T-helper 2 cell treated with Interferon-gamma antibody and Interleukin-4, amounts not matched to agents 100 ng/mL and 5 ng/mL, for 36 hours (primary cell): ENCODE measurements at regions not wholly inside any gene's neighbourhood (a gene's known extent, or its start where the extent isn't known, plus 50 kb on each side); places are given as distances from the start of the nearest gene placed in this dataset.

Experiments
- intact Hi-C: fragments of 100-400 bp; cut with micrococcal nuclease; formaldehyde crosslinking; loops from one replicate; pipeline ENCODE4 v1.15.1; 2023

DNA sequence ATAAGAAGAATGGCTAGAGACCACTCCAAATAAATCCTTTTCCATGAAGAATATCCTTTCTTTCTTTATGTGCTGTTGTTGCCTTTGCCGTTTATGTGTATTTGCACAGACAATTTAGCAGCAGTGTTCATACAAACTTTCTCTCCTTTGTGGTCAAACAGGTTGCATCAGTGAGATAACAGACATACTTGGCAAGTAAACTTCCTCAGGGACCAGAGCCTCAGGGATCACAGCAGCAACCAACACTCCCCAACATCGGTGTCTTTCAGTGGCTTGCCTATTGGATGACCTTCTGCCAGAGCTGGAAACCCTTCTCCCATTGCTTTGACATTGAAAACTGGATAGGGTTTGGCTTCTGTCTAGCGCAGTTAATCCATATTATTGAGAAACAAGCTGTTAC is 252.2 kb downstream of the BTG1 start:
- intact Hi-C loops, result no loop called here

DNA sequence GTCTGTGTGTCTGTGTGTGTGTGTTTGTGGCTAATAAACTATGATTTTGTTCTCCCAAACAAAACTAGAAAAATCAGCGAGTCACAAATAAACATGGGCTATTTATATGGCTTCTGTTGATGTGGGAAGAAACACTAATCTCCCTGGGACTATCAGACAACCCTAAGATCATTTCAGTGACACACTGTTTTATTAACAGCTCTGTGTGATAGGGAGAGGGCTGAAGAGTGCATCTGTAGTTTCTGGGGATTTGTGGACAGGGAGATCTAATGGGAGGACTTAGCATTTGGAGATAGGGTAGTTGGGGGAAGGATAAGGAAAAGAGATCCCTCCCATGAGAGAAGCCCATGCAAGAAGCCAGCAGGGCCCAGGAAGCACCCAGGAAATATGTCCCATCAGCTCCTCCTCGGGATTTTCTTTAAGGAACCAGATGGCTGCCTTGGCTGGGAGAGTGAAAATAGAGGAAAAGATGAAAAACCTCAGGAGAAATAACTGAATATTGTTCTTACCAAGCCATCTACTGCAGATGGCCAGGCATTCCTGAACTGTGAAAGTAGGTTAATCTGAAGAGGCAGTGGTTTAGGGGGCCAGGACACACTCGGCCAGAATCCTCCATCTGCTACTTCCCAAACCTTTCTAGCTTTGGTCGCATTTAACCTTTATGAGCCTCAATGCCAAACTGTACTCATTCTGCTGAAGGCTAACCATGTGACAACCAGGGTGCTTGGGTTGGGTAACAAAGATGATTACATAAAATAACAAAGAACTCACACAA is 253.4 kb downstream of the BTG1 start:
- intact Hi-C loops, result no loop called here

DNA sequence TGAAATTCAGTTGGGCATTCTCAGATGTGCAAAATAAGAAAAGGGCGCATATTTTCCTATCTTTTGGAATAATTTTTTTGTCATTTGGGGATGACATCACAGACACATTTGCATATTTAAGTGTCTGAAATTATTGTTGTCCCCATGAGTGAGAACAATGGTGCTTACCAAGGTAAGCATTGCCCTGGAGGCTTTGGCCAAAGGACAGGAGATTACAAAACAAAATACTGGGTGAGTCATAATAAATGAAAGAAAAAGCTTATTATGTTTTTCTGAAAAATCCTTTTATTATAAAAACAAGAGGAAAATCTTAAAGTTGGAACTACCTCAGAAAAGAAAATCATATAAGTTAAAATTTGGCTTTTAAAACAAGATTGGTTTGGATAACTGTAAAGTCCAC is 254.9 kb downstream of the BTG1 start:
- intact Hi-C loops, result no loop called here

DNA sequence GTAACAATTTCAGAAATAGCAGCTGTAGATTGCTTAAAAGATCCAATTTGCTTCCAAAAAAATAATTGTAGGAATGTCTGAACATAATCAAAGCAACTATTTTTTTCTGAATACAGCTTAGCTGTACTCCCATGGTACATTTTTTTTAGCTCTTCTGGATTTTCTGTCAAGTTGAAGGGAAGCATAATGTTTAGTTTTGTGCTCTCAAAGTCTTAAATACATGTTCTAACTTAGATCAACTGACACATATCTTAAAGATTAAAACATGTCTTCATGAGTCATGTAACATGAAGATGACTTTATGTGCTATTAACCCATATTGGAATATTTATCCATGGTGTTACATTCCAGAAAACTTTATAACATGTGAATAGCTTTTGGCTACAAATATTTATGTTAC is 255.7 kb downstream of the BTG1 start:
- intact Hi-C loops, result no loop called here

DNA sequence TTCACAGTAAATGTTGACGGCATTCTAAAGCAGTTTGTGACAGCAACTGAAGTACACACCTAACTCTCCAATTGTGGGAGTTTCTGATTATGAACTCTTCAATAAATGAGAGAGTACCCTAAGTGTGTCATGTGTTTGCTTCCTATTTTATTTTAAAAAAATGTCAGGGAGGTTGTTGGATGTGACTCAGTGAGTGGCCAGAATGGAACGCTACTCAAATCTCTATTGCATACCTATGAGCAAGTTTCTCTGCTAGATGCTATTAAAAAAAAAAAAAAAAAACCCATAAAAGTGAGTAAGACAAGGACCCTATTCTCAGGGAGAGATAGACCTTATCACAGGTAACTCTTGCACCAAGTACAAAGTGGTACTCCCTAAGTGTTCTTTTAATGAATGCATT is 256.6 kb downstream of the BTG1 start:
- intact Hi-C loops, result no loop called here

DNA sequence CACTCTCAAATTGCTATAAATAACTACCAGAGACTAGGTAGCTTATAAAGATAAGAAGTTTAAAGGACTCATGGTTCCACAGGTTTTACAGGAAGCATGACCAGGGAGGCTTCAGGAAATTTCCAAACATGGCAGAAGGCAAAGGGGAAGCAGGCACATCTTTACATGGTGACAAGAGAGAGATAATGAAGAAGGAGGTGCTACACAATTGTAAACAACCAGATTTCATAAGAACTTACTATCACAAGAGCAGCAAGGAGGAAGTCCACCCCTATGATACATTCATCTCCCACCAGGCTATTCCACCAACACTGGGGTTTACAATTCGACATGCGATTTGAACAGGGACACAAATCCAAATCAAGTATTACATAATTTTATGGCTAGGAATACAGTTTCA is 257.7 kb downstream of the BTG1 start:
- intact Hi-C loops, result no loop called here

DNA sequence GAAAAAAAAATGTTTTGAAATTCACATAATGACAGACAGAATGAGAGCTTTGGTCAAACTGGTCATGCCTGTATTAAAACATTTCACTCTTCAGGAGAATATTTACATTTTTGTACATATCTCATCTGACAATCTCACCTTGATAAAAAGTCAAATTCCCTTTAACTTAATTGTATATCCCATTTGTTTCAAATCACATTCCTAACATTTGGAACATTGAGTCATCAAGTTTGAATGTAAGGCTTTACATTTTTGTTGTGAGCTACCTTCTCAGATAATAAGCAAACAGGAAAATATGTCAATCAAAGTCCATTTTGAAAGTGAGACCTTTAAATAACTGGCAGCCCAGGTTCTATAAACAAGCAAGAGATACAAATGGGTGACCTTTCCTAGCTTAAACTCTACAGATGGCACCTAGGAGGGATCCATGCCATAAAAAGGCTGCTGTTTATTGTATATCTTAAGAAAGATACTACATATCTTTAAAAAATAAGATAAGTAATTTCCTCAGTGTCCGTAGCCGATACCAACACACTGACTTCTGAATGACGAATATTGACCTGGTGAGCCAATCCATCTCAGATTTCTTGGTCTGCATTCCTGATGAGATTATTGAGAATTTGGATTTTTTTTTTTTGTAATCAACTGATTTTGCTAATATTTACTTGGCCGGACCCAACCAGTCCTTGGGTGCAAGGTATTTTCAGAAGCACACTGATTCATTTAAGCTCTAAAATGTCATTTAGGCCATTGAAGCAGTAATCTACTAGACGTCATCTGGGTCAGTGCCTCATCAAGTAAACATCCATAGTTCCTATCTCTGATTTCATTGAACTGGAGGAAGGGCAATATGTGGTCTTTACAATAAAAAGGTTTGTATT is 259.6 kb downstream of the BTG1 start:
- intact Hi-C loops, result no loop called here

DNA sequence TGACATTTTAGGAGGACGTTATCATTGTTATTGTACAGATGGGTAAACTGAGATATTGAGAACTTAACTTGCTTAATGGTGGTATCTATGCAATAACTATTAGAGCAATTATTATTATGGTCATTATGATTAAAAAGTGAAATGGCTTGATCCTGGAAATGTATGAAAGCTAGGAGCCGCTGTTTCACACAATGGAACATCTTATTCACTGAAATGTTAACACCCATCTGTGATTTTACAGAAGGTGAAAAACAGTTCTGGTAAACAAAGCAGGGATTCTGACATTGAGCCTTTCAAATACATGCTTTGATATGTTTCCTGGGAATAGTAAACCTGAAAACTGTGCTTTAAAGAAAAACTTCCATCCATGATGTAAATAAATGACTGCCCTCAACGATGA is 261.4 kb downstream of the BTG1 start:
- intact Hi-C loops, result no loop called here

DNA sequence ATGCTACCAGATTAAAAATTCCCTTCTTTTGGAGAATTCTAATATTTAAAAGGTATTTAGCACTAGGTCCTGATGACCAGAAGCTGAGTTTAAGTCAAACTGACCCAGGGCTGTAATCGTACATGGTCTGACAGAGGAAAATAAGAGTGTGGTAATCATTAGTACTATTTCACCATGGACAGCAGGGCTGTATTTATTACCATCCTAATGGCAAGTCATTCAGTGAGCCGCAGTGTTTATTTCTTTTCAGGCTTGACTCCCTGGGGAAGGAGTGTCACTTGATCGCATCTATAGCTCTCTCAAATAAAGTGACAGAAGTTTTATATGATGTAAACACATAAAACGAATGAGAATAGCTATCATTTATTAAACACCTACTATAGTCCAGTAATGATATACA is 261.8 kb downstream of the BTG1 start:
- intact Hi-C loops, result no loop called here

DNA sequence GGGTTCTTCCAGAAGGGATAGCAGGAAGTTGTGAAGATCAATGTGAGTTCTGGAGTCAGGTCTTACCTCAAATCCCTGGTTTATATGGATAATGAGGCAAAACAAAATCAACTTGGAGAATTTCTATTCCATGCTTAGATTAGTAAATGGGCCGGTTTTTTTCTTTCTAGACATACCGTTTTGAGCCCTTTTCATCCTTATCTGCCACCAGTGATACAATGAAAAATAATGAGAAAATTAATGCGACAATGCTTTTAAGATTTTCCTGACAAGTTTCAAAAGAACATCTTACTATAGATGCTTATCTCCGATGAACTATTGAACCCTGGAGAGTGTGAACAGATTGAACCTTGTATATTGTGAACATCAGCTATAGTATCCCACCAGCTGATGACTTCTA is 262.7 kb downstream of the BTG1 start:
- intact Hi-C loops, result no loop called here

DNA sequence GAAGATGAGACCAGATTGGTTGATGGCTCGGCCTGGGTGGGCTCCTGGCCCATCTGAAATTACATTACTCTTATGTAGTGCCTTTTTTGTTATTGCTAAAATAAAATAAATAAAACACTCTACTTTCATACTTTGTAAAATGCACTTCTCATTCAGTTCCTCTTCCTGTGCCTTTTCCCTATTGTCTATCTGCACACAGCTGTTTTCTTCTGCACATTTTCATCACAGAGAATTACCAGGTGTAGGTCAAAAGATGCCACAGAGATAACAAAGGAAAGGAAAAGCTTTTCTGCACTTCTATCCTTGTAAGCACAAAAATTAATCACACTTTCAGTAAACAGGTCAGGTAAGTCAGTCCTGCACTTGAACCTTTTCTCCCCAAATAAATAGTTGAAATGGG is 265.1 kb downstream of the BTG1 start:
- intact Hi-C loops, result no loop called here

DNA sequence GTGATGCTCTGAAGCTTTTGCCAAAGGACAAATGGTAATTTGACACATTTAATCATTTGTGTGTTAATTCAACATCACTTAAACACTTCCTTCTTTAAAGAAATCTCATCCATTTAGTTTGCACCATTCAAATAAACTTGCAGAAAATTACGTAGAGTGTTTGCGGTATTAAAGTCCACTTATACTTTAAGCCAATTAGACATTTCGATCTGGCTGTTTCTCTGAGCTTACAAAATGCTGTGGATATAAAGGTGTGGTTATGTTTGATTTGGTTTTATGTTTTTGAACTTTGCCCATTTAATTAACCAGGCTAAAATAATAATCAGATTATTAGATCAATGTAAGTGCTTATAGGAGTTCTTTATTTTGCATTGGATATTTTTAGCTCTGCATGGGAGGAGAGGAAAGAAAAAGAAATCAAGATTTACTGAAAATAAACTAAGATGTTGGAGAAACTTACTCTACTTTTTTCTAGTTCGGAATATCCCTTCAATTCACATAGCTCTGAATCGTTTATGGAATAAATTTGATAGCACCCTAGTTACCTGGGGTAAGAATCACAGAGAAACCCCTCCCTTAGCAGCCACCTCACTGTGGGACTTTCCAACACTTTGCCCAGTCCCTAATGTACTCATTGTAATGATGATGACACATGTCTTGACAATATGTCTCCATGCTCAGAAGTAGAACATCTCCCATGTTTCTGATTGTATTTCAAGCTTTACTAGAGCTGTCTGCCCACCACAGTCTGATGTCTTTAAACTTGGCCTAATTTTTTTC is 268.0 kb downstream of the BTG1 start:
- intact Hi-C loops, result loop anchor here (1.0 to 5.0 kb wide), 6 partner anchors 100 to 715 kb away; partner anchors contain the start of gene BTG1

DNA sequence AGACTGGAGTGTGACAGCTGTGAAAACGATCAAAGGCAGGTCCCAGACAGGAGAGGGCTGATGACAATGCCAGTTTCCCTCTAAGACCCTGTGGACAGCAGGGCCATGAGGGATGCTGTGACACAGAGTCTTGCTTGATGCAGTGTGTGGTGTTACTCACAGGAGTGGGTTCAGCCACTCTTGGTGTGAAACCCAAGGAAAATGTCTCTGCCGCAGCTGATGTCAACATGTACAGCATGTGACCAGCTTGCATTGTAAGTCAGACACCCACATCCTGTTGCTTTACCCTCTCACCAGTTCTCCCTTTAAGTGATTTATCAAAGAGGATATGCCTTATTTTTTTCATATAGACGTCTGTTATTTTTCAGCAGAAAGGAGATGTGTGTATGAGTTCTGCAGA is 268.6 kb downstream of the BTG1 start:
- intact Hi-C loops, result loop anchor here (1.0 to 5.0 kb wide), 6 partner anchors 100 to 715 kb away; partner anchors contain the start of gene BTG1

DNA sequence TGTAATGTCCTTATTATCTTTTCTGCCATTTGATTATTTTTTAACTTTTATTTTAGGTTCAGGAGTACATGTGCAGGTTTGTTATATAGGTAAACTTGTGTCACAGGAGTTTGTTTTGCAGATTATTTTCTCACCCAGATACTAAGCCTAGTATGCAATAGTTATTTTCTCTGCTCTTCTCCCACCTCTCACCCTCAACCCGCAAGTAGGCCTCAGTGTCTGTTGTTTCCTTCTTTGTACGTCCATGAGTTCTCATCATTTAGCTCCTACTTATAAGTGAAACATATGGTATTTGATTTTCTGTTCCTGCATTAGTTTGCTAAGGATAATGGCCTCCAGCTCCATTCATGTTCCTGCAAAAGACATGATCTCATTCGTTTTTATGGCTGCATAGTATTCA is 270.0 kb downstream of the BTG1 start:
- intact Hi-C loops, result loop anchor here (2.0 to 5.0 kb wide), 5 partner anchors 98 to 717 kb away; partner anchors contain the start of gene BTG1

DNA sequence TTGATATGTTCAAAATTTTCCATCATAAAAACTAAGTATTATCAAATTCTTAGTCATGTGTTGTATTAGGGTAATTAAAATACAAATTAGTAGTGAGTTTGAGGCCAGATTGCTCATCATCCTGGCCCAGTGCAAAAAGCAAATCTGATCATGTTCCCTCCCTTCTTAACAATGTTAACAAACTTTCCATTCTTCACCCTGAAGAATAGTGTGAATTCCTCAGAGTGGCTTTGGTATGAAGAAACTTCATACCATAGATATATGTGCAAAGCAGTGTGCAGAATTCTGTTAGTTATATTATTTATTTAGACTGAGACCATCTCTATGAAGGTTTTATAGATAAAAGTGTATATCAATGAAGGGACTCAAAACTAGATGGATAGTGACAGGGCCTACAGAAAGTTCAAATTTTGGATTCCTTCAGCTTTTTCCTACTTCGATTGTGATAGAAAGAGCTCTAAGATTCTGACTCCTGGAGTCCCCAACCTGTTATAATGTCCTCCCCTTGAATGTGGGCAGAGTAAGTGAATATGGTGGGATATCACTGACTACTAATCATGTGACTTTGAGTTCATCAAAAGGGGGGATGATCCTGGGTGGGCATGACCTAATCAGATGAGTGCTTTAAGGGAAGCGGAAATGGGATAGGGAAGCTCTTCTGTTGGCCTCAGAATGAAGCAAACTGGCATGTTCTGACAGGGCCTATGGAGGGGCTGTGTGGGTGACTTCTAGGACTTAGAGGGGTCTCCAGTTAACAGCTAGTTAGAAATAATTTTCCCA is 271.4 kb downstream of the BTG1 start:
- intact Hi-C loops, result no loop called here

DNA sequence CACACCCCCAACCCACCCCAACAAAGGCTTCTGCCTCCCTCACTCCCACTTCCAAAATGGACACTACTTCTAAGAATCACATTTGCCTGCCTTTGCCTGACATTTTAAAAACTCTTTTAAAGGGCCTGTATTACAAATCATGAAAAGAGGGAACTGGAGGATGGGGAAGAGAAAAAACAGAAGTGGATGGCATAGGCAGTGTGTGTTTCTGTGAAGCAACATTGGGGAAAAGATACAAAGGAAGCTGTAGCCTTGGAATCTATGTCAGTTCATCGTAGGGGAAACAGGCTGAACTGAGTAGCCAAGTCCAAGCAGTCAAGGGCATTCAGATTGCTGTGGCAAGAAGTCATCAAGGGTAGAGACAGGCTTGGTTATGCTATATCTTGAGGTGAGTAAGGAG is 273.9 kb downstream of the BTG1 start:
- intact Hi-C loops, result no loop called here

DNA sequence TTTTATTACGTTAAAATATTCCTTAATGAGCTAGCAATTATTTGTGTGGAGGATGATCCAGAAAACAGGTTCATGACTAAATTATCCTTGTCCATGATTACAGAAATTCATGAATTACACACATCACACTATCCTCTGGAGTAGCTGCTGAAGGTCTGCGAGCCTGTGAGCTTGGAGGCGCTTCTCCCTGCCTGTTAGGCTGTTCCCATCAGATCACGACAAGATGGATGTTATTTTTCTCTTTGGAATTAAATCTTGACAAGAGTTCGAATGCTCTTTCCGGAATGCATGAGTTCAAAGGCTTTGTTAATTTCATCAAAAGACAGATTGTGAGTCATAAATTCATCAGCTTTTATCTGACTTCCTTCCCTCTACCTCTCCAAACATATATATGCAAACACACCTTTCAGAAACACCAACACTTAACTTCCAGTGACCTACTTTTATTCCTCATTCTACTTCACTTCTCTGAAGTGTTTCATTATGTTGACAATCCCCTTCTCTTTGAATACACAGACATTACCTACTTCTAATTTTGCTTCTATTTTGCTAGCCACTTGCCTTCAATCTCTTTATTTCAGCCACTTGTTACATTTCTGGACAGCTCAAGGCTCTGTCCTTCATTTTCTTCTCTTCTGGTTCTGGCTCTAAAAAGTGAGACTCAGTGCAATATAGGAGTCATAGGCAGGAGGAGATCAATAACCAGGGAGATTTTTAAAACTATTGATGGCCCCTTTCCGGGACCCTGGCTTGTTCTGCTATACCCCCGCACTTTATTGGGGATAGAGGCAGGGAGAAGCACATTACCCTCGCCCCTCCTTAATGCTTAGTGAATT is 274.6 kb downstream of the BTG1 start:
- intact Hi-C loops, result no loop called here

DNA sequence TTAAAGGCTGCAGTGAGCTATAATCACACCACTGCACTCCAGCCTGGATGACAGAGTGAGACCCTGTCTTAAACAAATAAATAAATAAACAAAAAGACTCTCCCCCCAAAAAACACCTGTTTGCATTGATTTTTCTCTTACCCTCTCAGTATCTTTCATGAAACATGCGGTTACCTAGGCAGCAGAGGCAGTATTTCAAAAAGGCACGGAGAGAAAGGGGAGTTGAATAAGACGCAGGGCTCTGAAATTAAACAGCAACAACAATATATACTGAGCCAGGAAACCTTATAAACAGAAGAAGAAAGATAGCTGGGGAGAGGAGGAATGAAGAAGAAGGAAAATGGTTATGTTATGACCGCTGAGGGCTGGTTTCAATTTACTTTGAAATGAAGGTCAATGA is 277.6 kb downstream of the BTG1 start:
- intact Hi-C loops, result no loop called here

DNA sequence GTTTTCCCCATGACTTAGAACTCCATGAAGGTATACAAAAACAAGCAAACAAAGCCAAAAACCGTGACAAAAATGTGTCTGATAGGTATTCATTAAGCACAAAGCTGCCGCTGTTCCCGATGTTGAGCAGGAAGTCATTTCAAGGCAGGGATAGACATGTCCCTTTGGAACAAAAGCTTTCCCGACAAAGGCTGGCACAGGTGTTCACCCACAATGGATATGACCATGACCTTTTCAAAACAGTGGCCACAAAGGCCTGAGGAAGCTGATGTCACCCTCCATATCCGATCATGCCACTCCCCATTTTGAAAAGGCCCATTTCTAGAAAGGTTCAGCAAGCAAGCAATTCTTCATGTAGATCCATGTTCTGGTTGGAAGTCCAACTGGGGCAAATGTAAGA is 279.1 kb downstream of the BTG1 start:
- intact Hi-C loops, result no loop called here

DNA sequence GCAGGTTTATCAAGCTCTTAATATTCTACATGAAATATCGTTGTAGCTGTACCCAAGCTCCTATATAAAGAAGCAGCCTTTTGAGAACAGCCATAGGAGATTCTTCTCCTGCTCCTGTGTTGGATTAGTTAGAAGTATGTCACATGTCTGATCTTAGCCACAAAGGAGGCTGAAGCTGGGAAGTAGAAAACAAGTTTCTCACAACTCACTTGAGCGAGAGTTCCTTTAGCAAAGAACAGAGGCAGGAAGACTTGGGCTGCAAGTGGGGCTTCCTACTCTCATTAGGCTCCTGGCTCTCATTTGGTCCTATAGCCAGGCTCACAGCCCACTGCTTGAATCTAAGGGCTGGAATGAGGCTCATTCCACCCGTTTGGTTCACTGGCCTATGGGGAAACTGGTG is 281.9 kb downstream of the BTG1 start:
- intact Hi-C loops, result no loop called here
